OCI-LY1 (cell line): ENCODE measurements at regions not wholly inside any gene's neighbourhood (a gene's known extent, or its start where the extent isn't known, plus 50 kb on each side); places are given as distances from the start of the nearest gene placed in this dataset.

Experiments
- EZH2 ChIP-seq: fragments of 200-600 bp; sonication (generic), shearing (Covaris generic); IDR thresholded peaks from 2 replicates; pipeline ENCODE4 v1.8.0; 2017; ENCODE audit warnings: borderline replicate concordance, mixed run types, mild to moderate bottlenecking, antibody characterized with exemption, low read length, moderate library complexity, mixed read lengths
- TF ChIP-seq, protein P1 (sequence below): fragments of 200-600 bp; sonication (generic), shearing (Covaris generic); IDR thresholded peaks from 2 replicates; pipeline ENCODE4 v1.5.1; 2017; ENCODE audit warnings: mild to moderate bottlenecking, antibody characterized with exemption, low read length, moderate library complexity, mixed read lengths

- no peak for TF ChIP-seq EZH2
- TF ChIP-seq, protein P1, sequence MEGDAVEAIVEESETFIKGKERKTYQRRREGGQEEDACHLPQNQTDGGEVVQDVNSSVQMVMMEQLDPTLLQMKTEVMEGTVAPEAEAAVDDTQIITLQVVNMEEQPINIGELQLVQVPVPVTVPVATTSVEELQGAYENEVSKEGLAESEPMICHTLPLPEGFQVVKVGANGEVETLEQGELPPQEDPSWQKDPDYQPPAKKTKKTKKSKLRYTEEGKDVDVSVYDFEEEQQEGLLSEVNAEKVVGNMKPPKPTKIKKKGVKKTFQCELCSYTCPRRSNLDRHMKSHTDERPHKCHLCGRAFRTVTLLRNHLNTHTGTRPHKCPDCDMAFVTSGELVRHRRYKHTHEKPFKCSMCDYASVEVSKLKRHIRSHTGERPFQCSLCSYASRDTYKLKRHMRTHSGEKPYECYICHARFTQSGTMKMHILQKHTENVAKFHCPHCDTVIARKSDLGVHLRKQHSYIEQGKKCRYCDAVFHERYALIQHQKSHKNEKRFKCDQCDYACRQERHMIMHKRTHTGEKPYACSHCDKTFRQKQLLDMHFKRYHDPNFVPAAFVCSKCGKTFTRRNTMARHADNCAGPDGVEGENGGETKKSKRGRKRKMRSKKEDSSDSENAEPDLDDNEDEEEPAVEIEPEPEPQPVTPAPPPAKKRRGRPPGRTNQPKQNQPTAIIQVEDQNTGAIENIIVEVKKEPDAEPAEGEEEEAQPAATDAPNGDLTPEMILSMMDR = no peak
These were observed 333.1 kb downstream of the DYSF start for GRCh38 chr2:71786291-71787107.
